GM18520 (cell line): ENCODE measurements at regions not wholly inside any gene's neighbourhood (a gene's known extent, or its start where the extent isn't known, plus 50 kb on each side); places are given as distances from the start of the nearest gene placed in this dataset.
"Not testable (repeated sequence)": the region's sequence is repeated elsewhere in the genome, so short reads cannot be mapped to it uniquely, and the experiment has no call there.

ENCODE experiments used
- ATAC-seq: cut with Tn5 transposase; IDR thresholded peaks from one replicate; pipeline ENCODE4 v1.9.1; 2021; ENCODE audit not compliant: unreplicated experiment

DNA sequence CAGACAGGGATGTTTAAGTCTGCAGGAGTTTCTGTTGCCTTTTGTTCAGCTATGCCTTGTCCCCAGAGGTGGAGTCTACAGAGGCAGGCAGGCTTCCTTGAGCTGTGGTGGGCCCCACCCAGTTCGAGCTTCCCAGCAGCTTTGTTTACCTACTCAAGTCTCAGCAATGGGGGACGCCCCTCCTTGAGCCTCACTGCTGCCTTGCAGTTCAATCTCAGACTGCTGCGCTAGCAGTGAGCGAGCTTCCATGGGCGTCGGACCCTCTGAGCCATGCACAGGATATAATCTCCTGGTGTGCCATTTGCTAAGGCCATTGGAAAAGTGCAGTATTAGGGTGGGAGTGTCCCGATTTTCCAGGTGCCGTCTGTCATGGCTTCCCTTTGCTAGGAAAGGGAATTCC lies 760.3 kb downstream of the SLC4A3 start:
- not testable (repeated sequence) for ATAC-seq

DNA sequence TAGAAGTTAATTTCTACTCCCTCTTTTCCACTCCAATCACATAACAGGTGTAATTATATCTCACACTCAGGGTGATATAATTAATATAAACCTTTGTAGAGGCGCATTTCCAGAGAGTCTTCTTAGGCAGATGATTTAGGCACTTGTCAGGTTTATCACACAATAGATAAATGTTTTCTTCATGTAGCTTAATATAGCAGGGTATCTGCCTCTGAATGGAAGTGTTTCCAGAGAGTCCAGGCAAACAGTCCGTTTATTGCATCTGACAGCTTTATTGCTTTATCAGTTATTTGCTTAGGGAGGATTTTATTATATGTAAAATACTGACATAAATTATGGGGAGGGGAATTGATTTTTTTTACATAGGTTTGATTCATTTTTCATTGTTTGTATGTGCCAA lies 766.3 kb downstream of the SLC4A3 start:
- no peak for ATAC-seq

DNA sequence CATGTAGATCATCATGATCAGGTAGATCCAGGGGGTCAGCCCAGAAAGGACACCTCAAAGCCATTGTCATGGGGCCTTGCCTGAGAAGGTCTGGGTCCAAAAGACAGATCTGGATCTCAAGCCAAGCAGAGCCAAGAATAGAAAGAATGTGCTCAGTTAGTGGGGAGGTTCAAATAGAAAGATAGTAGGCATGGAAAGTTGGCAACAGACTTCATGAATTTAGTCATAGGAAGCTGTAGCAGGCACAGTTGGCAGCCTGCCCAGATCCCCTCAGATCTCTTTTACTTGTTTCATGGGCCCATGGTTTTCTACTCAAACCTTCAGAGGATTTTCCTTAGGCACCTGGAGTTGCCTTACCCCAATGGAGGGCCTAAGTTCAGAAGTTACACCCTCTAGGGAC lies 767.0 kb downstream of the SLC4A3 start:
- no peak for ATAC-seq

DNA sequence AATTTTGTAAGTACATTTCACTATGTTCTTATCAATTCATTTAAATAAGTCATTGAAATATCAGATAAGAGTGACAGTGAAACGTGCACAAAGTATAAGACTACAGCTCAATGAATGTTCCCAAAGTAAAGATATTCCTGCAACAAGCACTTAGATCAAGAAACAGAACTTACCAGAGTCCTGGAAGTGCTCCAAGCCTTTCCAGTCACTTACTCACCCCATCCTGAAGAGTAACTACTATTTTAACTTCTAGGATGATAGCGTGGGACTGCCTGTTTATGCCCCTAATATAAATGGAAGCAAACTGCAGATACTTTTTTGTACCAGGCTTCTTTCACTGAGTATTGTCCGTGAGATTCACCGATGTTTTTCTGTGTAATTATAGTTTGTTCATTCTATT lies 768.9 kb downstream of the SLC4A3 start:
- ATAC-seq: no peak

DNA sequence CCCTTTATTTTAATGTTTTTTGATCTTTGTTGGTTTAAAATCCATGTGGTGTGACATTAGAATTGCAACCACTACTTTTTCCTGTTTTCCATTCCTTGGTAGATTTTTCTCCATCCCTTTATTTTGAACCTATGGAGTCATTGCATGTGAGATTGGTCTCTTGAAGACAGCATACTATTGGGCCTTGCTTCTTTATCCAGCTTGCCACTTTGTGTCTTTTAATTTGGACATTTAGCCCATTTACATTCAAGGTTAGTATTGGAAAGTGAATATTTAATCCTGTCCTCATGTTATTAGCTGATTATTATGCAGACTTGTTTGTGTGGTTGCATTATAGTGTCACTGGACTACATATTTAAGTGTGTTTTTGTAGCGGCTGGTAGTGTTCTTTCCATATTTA lies 782.9 kb downstream of the SLC4A3 start:
- no peak for ATAC-seq

DNA sequence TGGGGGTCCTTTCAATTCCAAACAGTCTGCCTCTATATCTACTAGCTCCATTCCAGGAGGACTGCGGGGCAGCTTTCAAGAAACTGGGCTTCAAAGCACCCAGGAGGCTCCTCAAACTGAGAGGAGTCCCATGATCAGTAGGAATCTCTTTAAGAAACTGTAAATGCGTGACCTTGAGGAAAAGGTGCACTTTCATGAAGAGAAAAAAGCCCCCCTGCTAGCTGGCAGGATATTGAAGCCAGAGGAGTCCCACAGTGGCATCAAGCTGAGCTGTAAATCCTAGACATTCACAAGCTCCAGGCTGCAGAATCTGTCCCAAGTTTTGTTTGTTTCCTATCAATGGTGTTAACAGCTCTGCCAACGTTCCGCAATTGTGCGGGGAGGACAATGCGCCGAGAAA lies 790.1 kb downstream of the SLC4A3 start:
- ATAC-seq: no peak

DNA sequence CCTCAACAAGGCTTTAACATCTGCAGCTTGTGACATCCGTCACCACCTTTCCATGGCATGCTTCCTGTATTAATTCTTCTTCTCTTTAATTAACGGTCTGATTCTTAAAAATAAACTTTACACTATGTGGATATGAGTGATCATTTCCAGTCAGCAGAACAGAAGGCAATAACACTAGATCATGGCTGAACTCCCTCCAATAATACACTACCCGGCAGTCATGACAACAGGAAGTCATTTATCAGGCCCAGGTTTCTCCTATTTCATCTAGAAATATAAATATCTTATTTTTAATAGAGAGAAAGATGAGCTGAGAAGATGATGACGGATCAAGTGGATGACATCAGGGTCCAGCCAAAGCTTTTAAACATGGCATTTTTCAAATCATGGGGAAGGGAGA lies 792.2 kb downstream of the SLC4A3 start:
- no peak for ATAC-seq

DNA sequence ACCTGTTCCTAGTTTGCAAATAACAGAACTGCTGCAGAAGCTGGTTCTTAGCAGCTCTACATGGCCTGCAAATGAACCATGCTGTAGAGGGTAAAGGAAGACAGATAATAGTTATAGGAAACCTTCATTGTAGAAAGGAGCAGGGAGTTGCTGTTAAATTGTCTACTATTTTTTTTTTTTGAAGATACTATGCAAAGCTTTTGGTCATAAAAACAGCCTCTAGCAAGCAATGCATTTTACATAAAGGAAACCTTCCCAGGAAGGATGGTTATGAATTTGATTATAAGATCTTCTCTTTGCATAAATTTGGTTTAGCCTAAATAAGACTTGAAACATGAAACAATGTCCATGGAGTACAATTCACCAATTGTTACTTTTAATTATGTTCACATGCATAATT lies 793.4 kb downstream of the SLC4A3 start:
- no peak for ATAC-seq

DNA sequence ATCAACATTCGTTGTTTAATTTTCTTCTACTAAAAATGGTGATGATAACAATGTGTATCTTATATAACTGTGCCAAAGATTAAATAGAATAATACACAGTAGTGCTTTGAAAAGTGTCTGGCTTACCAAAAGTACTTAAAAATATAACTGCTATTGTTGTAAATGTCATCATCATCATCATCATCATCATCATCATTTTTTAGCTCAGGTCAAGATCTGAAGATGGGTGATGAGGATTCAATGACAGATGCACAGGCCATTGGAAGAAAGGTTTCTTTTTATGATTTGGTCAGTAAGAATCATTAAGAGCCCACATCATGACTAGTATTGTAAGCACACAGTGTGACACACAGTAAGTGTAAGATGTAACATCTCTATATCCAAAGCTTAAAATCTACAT lies 795.2 kb downstream of the SLC4A3 start:
- no peak for ATAC-seq

DNA sequence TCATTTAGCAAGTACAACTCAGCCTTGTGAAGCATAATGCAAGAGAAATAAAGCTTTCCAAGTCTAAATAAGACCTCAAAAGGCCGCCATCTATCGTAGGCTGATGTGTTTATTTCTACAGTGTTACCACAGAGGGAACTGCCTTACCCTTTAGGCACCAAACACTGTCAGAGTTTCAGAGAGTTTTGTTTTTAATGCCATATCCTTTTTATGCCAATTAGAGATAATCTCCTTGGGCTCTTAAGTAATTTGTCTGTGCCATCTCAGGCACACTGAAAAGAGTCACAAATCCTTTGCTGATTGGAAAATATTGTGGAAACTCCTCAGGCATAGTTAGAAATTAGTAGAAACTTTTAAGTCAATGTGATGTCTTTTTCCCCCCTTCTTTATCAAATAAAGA lies 797.1 kb downstream of the SLC4A3 start:
- no peak for ATAC-seq

DNA sequence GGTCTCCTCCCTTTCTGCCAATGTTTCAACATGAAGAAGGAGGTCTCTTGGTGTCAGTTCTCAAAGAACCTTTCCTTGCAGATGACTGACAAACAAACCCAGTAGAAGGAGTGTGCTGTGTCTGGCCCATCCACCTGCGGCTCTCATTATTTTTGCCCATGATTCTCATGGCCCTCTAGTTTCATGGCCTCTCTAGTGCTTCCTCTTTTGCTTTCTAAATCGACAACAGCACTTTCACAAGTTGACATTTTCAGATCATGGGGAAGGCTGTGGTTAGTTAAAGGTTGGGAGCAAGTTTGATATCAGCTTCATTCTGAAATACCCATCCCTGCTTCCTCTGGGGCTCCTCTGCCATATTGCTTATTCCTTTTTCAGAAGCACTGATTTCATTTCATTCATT lies 805.2 kb downstream of the SLC4A3 start:
- ATAC-seq: no peak

DNA sequence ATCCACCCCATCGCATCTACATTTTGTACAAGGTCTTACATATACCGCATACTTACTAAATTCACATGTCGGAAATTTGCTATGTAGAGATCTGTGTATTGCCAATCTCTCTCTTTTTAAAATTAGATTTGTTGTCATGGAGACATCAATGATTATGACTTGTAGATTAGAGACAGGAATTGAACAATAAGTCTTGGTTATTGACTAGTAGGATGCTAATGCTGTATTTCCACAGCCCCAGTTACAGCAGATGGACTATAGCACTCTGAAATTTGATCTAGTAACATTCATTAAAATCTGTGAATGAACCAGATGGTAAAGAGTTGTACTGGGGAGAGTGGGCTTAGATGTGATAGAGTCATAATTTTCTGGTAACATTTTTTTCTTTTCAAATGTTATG lies 805.7 kb downstream of the SLC4A3 start:
- ATAC-seq: no peak

DNA sequence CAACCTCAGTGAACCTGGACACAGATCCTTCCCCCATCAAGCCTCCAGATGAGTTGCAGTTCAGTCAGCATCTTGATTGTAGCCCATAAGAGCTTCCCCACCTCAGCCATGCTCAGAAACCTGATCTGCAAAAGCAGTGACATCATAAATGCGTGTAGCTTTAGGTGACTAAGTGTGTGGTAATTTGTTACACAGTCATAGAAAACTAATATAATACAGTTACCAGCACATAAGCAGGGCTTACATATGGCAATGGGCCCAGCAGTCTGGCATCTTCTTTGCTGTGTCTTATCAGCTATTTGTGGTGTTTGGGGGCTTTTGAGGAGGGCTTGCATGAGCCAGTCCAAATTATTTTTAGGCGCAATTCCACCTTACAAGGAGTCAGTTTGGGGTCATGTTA lies 807.0 kb downstream of the SLC4A3 start:
- ATAC-seq: no peak

DNA sequence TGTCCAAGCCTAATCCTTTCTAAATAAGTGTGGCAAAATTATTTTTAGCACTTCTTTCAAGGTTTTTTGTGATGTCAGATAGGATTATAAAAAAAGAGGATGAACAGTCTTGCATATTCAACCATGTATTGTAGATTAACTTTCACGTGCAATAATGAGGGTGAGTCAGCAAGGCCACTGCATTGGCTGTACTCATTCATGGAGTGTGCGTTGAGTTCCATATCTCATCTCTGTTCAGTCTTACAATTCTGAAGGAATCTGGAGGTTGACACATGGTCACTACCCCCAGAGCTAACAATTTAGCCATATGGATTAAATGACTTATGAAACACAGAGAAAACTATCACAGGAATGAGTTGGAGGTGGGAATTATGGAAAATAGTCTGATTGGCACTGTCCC lies 810.5 kb downstream of the SLC4A3 start:
- no peak for ATAC-seq

DNA sequence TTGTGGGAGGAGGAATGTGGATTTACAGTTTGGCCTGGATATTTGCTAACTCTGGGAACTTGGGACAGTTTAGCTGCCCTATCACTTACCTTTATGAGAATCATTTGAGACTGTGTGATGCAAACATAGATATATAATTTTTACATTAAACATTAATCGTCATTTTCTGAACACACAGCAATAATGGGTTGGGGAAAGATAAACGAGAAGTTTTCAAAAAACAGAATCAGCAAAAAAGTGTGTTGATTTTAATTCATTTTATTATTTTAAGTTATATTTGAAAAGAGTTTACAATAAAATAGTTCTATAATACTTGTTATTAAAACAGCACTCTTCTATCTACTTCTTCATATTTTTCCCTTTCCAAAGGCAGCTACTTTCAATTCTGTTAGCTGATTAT lies 813.3 kb downstream of the SLC4A3 start:
- ATAC-seq: no peak

DNA sequence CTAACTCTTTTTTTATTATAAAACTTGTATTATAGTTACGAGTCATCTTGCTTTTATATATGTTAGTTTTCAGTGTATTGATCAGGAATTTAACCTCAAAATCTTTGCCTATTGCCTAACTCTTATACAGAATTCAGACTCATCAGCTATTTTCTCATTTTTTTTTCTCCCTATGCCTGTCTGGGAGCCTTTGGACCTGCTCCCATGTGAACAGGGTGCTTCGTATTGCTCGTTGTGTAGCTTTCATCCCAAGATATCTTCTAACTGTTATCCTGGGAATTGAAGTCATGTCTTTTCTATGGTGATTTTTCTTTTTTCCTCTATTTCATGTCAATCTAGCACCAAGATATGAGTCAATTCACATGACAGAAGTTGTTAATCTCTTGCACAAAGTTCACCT lies 814.0 kb downstream of the SLC4A3 start:
- no peak for ATAC-seq

DNA sequence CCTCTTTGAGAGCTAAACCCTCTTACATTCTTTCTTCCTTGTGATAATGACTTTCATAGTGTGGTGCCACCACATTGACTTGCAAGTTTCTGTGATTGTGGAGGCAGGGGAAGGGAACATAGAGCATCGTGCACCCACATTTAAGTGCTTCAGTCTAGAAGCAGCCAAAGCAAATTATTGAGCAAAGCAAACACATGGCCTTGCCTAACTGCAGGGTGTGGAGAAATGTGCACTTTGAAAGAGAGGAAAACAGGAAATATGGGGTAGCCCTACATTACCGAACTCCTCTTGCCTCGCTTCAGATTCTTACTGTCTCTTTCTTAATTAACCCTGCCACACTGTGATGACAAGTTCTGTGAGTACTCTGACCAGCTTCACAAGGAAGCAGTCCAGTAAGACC lies 814.6 kb downstream of the SLC4A3 start:
- no peak for ATAC-seq

DNA sequence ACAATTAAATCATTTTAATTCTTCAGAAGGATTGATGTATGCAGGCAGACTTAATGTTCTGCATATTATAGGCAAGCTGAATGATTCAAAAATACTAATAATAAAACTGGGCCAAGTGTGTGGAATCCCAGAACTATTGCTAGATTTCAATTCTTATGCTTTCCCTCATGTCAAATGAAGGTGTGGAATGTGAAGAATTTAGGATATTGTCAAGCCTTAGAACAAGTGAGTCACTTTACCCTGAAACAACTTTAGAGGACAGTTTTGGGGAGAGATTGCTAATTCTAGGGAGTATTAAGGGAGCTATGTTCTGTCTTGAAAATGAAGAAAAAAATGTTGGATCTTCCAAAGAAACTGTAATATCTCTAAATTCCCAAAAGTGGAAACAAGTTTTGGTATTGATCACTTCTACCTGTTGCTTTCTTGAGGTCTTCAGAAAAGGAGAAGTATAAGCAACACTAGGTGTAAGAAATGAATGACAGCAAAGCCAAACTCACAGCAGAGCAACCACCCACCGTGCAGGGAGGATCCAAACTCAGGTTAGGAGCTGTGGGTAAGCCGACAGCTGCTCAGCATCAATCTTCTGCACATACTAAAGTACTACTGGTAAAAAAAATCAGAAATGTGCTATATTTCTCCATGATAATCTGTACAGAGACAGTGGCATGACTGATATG lies 818.1 kb downstream of the SLC4A3 start:
- no peak for ATAC-seq

DNA sequence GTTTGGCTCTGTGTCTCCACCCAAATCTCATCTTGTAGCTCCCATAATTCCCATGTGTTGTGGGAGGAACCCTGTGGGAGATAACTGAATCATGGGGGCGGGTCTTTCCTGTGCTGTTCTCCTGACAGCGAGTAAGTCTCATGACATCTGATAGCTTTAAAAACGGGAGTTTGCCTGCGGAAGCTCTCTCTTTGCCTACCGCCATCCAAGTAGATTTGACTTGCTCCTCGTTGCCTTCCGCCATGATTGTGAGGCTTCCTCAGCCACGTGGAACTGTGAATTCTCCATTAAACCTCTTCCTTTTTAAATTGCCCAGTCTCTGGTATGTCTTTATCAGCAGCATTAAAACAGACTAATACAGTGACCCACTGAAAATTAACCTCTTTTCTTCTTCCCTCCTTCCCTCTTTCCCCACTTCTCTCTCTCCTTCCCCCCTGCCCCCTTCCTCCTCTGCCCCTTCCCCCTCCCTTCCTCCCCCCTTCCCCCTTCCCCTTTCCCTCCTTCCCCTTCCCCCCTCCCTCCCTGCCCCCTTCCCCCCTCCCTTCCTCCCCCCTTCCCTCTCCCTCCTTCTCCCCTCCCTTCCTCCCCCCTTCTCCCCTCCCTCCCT lies 818.8 kb downstream of the SLC4A3 start:
- ATAC-seq: no peak

DNA sequence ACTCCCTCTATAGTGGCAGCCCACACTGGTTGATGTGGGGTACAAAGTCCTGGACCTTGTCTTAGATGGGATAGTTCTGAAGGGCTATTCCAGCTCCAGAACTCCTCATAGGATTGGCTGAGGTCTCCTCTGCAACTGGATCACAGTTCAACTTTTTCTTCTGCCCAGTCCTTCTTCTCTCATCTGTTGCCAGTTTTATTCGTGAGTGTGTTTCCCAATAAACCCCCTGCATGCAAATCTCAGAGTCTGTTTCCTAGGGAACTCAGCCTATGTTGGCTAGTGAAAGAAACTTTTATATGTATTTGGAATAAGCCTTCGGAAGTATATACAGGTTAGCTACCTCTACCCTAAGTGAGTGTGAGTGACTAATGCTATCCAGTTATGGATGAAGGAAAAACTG lies 823.4 kb downstream of the SLC4A3 start:
- no peak for ATAC-seq

DNA sequence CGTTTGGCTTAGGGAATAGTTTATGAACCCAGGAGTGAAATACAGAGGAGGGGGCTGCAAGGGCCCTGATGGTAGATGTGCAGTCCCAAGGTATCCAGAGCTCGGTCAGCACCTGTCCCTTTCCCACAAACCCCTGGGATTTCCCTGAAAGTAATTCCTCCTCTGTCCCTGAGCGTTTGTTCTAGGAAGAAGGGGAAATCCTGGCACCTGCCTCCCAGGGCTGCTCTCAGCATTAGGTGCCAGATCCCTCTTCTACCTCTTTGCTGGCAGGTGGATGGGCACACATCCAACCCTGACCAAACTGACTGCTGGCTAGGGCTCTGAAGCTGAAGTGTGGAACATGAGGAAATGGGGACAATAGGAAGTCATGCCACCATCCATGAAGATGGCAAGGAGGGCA lies 824.0 kb downstream of the SLC4A3 start:
- no peak for ATAC-seq

DNA sequence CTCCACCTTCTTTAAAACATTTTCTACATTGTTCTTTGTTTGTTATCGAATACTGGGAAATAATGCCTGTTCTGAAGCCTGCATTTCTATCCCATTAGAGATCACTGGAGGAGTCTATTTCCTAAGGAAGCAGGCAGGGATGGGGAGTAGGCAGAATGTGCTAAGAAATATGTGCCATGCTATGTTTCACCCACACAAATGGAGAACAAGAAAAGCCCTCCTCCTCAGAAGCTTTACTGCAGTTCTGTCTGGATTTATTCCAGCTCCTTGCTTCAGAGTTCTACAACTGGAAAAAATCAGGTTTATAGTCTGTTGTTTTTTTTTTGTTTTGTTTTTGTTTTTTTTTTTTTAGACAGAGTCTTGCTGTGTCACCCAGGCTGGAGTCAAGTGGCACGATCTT lies 825.1 kb downstream of the SLC4A3 start:
- no peak for ATAC-seq

DNA sequence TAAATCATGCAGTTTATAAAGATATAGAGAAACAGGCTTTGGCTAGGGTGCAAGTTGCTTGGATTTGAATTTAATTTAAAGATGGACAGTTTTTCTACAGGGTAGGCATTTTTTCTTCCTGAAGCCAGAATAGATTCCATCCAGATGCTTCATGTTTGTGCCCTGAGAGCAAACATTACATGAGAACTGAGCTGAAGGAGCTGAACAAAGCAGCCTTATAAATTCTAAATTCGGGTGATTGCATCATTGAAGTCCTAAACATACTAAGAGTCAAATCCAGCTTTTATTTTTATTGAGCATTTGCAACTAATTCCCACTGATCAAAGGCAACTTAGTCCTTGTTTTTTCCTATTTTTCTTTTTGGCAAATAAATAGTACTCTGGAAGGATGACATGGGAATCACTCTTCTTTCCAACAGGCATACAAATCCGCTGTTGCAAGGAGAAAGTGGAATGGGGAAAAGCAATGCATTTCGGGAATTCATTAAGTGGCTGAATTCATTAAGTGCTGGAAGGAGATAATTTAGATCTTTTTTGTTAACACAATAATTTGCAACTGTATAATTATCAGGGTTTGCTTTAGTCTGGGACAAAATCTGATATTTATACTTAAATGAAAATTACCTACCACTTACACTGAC lies 828.0 kb downstream of the SLC4A3 start:
- no peak for ATAC-seq
